K562 (cell line): ENCODE measurements at regions not wholly inside any gene's neighbourhood (a gene's known extent, or its start where the extent isn't known, plus 50 kb on each side); places are given as distances from the start of the nearest gene placed in this dataset.

Experiments
- ATAC-seq: fragments of 200-7000 bp; cut with Tn5 transposase; 3 replicates; pipeline ENCODE4 v1.9.1; 2020; ENCODE audit warnings: moderate library complexity
- BruUV-seq: library from RNA; stranded (reverse); fragments of 400-500 nt; replicated peaks from 2 replicates; lab custom pipeline; 2021; lab: Mats Ljungman, UMichigan
- CTCF ChIA-PET: fragments of 300-600 bp; formaldehyde crosslinking; extraction: SDS; loops from one replicate; lab custom pipeline; 2021; ENCODE audit warnings: low intra/inter-chr PET ratio; lab: Yijun Ruan, JAX
- POLR2A ChIA-PET: fragments of 300-600, 350-650 bp; sonication (Branson Sonifier 250); formaldehyde crosslinking; extraction: SDS; loops from one replicate; lab custom pipeline; 2021; ENCODE audit warnings: antibody characterized with exemption, inconsistent platforms; lab: Yijun Ruan, JAX
- DNase-seq, 4 experiments: peaks; one replicate each; pipeline versions ENCODE4 v3.0.0 to v3.0.0-alpha.2; 2011 to 2018; ENCODE audit warnings: low spot score in 3 of 4, mixed read lengths in 3 of 4; ENCODE audit errors: extremely low read depth in 1 of 4
- FAIRE-seq: peaks from 2 replicates; lab custom pipeline; 2011; peaks lifted over from hg19 to GRCh38; lab: Jason Lieb, UNC
- H2AFZ ChIP-seq: 2 replicates; pipeline ENCODE4 v1.6.0; 2011; ENCODE audit warnings: low read depth, low read length, control low read depth, inconsistent platforms
- H3K27ac ChIP-seq: fragments of 200-600 bp; 3 replicates; pipeline ENCODE4 v1.8.0; 2011; ENCODE audit warnings: low read depth, mild to moderate bottlenecking, control low read depth, inconsistent platforms, low read length, moderate library complexity, mixed read lengths; ENCODE audit errors: extremely low read depth
- H3K27me3 ChIP-seq, 2 experiments: fragments of 300-600 bp in 1 of 2; 2 replicates in 1 of 2; 3 replicates in 1 of 2; pipeline versions ENCODE4 v1.6.0 to v1.8.0; 2011; ENCODE audit warnings: inconsistent platforms in 2 of 2, low read length in 2 of 2, mild to moderate bottlenecking in 1 of 2, mixed read lengths in 1 of 2, moderate library complexity in 1 of 2; ENCODE audit not compliant: control insufficient read depth in 2 of 2, insufficient read depth in 2 of 2
- H3K36me3 ChIP-seq: fragments of 300-600 bp; 3 replicates; pipeline ENCODE4 v1.8.0; 2011; ENCODE audit warnings: mild to moderate bottlenecking, low read length, inconsistent platforms; ENCODE audit not compliant: control insufficient read depth, insufficient read depth
- H3K4me1 ChIP-seq, 2 experiments: fragments of 200-600 bp in 1 of 2; replicated peaks in 1 of 2; 2 replicates in 1 of 2; 3 replicates in 1 of 2; pipeline versions ENCODE4 v1.5.1 to v1.8.0; 2011; ENCODE audit warnings: inconsistent platforms in 2 of 2, low read length in 2 of 2, mild to moderate bottlenecking in 1 of 2, mixed read lengths in 1 of 2, moderate library complexity in 1 of 2; ENCODE audit not compliant: control insufficient read depth in 2 of 2, insufficient read depth in 2 of 2
- H3K4me2 ChIP-seq: 2 replicates; pipeline ENCODE4 v1.6.1; 2011; ENCODE audit warnings: low read length, control low read depth, inconsistent platforms, mixed read lengths; ENCODE audit not compliant: insufficient read depth
- H3K4me3 ChIP-seq: fragments of 200-600 bp; sonication (generic), shearing (Covaris generic); 2 replicates; pipeline ENCODE4 v1.5.1; 2016; ENCODE audit warnings: control low read depth, inconsistent platforms
- H3K79me2 ChIP-seq: fragments of 200-600 bp; 3 replicates; pipeline ENCODE4 v1.8.0; 2011; ENCODE audit warnings: low read length, inconsistent platforms; ENCODE audit not compliant: control insufficient read depth, insufficient read depth
- H3K9ac ChIP-seq, 2 experiments: 2 replicates each; pipeline versions ENCODE4 v1.6.0 to v1.6.1; 2011; ENCODE audit warnings: low read depth in 2 of 2, low read length in 2 of 2, control low read depth in 1 of 2, inconsistent platforms in 1 of 2, mild to moderate bottlenecking in 1 of 2, mixed read lengths in 1 of 2; ENCODE audit not compliant: insufficient read depth in 1 of 2
- H3K9me1 ChIP-seq: one replicate; pipeline ENCODE4 v1.6.0; 2011; ENCODE audit warnings: inconsistent platforms, mild to moderate bottlenecking, low read length, moderate library complexity; ENCODE audit not compliant: control insufficient read depth, insufficient read depth
- H3K9me3 ChIP-seq: replicated peaks from 2 replicates; pipeline ENCODE4 v1.5.1; 2011; ENCODE audit warnings: low read depth, low read length, inconsistent platforms; ENCODE audit not compliant: control insufficient read depth, insufficient read depth
- H4K20me1 ChIP-seq: replicated peaks from 2 replicates; pipeline ENCODE4 v1.6.1; 2011; ENCODE audit warnings: low read length, inconsistent platforms, mixed read lengths; ENCODE audit not compliant: control insufficient read depth, insufficient read depth
- ILF3 ChIP-seq: fragments of 450-650 bp; IDR thresholded peaks from 2 replicates; pipeline ENCODE4 v1.6.1; 2018; ENCODE audit warnings: antibody characterized with exemption, mild to moderate bottlenecking, moderate library complexity, borderline replicate concordance
- NR1H2 ChIP-seq: sonication (generic); formaldehyde crosslinking; IDR thresholded peaks from 2 replicates; pipeline ENCODE4 v1.4.0; 2020; ENCODE audit warnings: mild to moderate bottlenecking, missing genetic modification reagents
- NR2C2 ChIP-seq, 2 experiments: fragments of 200-800 bp in 1 of 2; sonication (Bioruptor generic) in 1 of 2; sonication (generic) in 1 of 2; formaldehyde crosslinking in 1 of 2; IDR thresholded peaks; 2 replicates each; pipeline versions ENCODE4 v1.6.1 to v1.8.0; 2016 to 2022; ENCODE audit warnings: mild to moderate bottlenecking in 1 of 2, missing compliant biosample characterization in 1 of 2, missing genetic modification characterization in 1 of 2, missing genetic modification reagents in 1 of 2
- RBM22 ChIP-seq: fragments of 200-400 bp; formaldehyde crosslinking; IDR thresholded peaks from 2 replicates; pipeline ENCODE4 v1.6.1; 2018; ENCODE audit warnings: low read length, low read depth; ENCODE audit not compliant: poor library complexity, severe bottlenecking
- SAP30 ChIP-seq: fragments of 200-600 bp; sonication (generic); IDR thresholded peaks from 2 replicates; pipeline ENCODE4 v1.6.1; 2012; ENCODE audit warnings: borderline replicate concordance, low read depth, mild to moderate bottlenecking, moderate library complexity, low read length, control low read depth, inconsistent platforms; ENCODE audit not compliant: insufficient read depth, poor library complexity, severe bottlenecking
- THRAP3 ChIP-seq: fragments of 450-650 bp; IDR thresholded peaks from 2 replicates; pipeline ENCODE4 v1.6.1; 2016; ENCODE audit warnings: mild to moderate bottlenecking, inconsistent platforms, borderline replicate concordance
- ZNF318 ChIP-seq, 2 experiments: fragments of 450-650 bp; IDR thresholded peaks; 2 replicates each; pipeline ENCODE4 v1.6.1; 2016; ENCODE audit warnings: mild to moderate bottlenecking in 2 of 2, borderline replicate concordance in 1 of 2, low read depth in 1 of 2, moderate library complexity in 1 of 2
- WGBS: fragments of 100-300 bp; shearing (Covaris generic); methylation state at CpG from one replicate; pipeline ENCODE4 v1.1.6; 2016; ENCODE audit warnings: low coverage, mixed read lengths; ENCODE audit not compliant: insufficient coverage; ENCODE audit errors: missing lambda C conversion rate; 5-methylcytosine and 5-hydroxymethylcytosine counted together
- in situ Hi-C: fragments of 300-500 bp; cut with MboI; formaldehyde crosslinking; loops from 4 replicates; pipeline ENCODE4 v1.15.0; 2018; ENCODE audit warnings: inconsistent platforms, mixed read lengths
- intact Hi-C: fragments of 100-400 bp; cut with micrococcal nuclease; formaldehyde crosslinking; loops from 2 replicates; pipeline ENCODE4 v1.14.2; 2022
- TF ChIP-seq, protein P1 (sequence below): fragments of 450-650 bp; IDR thresholded peaks from 2 replicates; pipeline ENCODE4 v1.6.1; 2017; ENCODE audit warnings: antibody characterized with exemption, mild to moderate bottlenecking

- BruUV-seq = no TSS peak
- ATAC-seq = no peak
- H4K20me1 ChIP-seq = no peaks in the 10 kb centered on the region
- H3K27me3 ChIP-seq = no peaks in the 10 kb centered on the region
- no peak overlapping the region for H3K9ac ChIP-seq
- H3K27ac ChIP-seq = no peak overlapping the region
- no peak overlapping the region for H2AFZ ChIP-seq
- H3K9me1 ChIP-seq = no peaks in the 10 kb centered on the region
- H3K4me1 ChIP-seq = no peaks in the 10 kb centered on the region
- ChIA-PET CTCF (no interaction called here), POLR2A (no interaction called here)
- no peaks in the 10 kb centered on the region for H3K36me3 ChIP-seq
- no peaks in the 10 kb centered on the region; the same call in 1 of the 2 replicates for H3K9me3 ChIP-seq
- in situ Hi-C loops (no loop called here), intact Hi-C loops (no loop called here)
- no peaks in the 10 kb centered on the region for H3K79me2 ChIP-seq
- 0% methylated on average over 3 of the region's 3 CpGs for WGBS
- FAIRE-seq = no peak
- H3K4me2 ChIP-seq = no peak overlapping the region
- no peak for DNase-seq
- no peak overlapping the region for H3K4me3 ChIP-seq
- no peak for TF ChIP-seq SAP30
- TF ChIP-seq ZNF318 (IDR thresholded peaks at IDR 0.05; ENCODE audit: borderline replicate concordance in 1 of 2, low read depth in 1 of 2) = no peak
- TF ChIP-seq ILF3 = no peak
- TF ChIP-seq, protein P1, sequence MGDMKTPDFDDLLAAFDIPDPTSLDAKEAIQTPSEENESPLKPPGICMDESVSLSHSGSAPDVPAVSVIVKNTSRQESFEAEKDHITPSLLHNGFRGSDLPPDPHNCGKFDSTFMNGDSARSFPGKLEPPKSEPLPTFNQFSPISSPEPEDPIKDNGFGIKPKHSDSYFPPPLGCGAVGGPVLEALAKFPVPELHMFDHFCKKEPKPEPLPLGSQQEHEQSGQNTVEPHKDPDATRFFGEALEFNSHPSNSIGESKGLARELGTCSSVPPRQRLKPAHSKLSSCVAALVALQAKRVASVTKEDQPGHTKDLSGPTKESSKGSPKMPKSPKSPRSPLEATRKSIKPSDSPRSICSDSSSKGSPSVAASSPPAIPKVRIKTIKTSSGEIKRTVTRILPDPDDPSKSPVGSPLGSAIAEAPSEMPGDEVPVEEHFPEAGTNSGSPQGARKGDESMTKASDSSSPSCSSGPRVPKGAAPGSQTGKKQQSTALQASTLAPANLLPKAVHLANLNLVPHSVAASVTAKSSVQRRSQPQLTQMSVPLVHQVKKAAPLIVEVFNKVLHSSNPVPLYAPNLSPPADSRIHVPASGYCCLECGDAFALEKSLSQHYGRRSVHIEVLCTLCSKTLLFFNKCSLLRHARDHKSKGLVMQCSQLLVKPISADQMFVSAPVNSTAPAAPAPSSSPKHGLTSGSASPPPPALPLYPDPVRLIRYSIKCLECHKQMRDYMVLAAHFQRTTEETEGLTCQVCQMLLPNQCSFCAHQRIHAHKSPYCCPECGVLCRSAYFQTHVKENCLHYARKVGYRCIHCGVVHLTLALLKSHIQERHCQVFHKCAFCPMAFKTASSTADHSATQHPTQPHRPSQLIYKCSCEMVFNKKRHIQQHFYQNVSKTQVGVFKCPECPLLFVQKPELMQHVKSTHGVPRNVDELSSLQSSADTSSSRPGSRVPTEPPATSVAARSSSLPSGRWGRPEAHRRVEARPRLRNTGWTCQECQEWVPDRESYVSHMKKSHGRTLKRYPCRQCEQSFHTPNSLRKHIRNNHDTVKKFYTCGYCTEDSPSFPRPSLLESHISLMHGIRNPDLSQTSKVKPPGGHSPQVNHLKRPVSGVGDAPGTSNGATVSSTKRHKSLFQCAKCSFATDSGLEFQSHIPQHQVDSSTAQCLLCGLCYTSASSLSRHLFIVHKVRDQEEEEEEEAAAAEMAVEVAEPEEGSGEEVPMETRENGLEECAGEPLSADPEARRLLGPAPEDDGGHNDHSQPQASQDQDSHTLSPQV = no peak
- TF ChIP-seq RBM22 = no peak
- TF ChIP-seq NR2C2 (CRISPR knock-in tag; IDR thresholded peaks at IDR 0.05) = no peak
- no peak for TF ChIP-seq NR2C2 (tag; IDR thresholded peaks at IDR 0.05)
- no peak for TF ChIP-seq THRAP3
- no peak for TF ChIP-seq NR1H2 (CRISPR knock-in tag)
These were observed 113.5 kb downstream of the TRIM42 start for GRCh38 chr3:140791368-140791767.
